Liver (tissue), 8 donors: ENCODE measurements at regions not wholly inside any gene's neighbourhood (a gene's known extent, or its start where the extent isn't known, plus 50 kb on each side); places are given as distances from the start of the nearest gene placed in this dataset.

ENCODE experiments used
- DNase-seq: peaks from one replicate; pipeline ENCODE4 v3.0.0-alpha.2; 2017; ENCODE audit warnings: low spot score
- H3K27ac ChIP-seq, 2 donors: one replicate each; pipeline ENCODE4 v1.7.0; 2013; ENCODE audit warnings: inconsistent platforms in 2 of 2, low read length in 2 of 2, control low read depth in 1 of 2, low read depth in 1 of 2, mild to moderate bottlenecking in 1 of 2
- H3K27me3 ChIP-seq, 4 donors: one replicate each; pipeline versions ENCODE4 v1.6.1 to v1.7.0; 2013; ENCODE audit warnings: low read length in 3 of 4, inconsistent platforms in 1 of 4, mild to moderate bottlenecking in 1 of 4, moderate library complexity in 1 of 4; ENCODE audit not compliant: control insufficient read depth in 4 of 4, insufficient read depth in 4 of 4
- H3K36me3 ChIP-seq, 4 donors: one replicate each; pipeline versions ENCODE4 v1.6.1 to v1.7.0; 2013; ENCODE audit warnings: low read length in 3 of 4, mild to moderate bottlenecking in 3 of 4, low read depth in 1 of 4, moderate library complexity in 1 of 4; ENCODE audit not compliant: control insufficient read depth in 4 of 4, insufficient read depth in 3 of 4
- H3K4me1 ChIP-seq, 4 donors: one replicate each; pipeline versions ENCODE4 v1.6.1 to v1.7.0; 2013; ENCODE audit warnings: low read length in 3 of 4, mild to moderate bottlenecking in 3 of 4, moderate library complexity in 1 of 4; ENCODE audit not compliant: control insufficient read depth in 4 of 4, insufficient read depth in 4 of 4
- H3K4me3 ChIP-seq, 3 donors: one replicate each; pipeline versions ENCODE4 v1.6.1 to v1.7.0; 2013; ENCODE audit warnings: low read length in 3 of 3, control low read depth in 1 of 3, low read depth in 1 of 3, mild to moderate bottlenecking in 1 of 3
- H3K9ac ChIP-seq, 2 donors: one replicate each; pipeline ENCODE4 v1.7.0; 2013; ENCODE audit warnings: low read length in 2 of 2, mild to moderate bottlenecking in 2 of 2, moderate library complexity in 2 of 2, control low read depth in 1 of 2, low read depth in 1 of 2
- H3K9me3 ChIP-seq, 4 donors: one replicate each; pipeline versions ENCODE4 v1.6.1 to v1.7.0; 2013; ENCODE audit warnings: low read length in 3 of 4; ENCODE audit not compliant: control insufficient read depth in 4 of 4
- ATF3 ChIP-seq: IDR thresholded peaks from 2 replicates; pipeline ENCODE4 v1.6.1; 2016; ENCODE audit warnings: antibody characterized with exemption
- CTCF ChIP-seq: fragments of 150-350 bp; IDR thresholded peaks from 2 replicates; pipeline ENCODE4 v1.5.1; 2017; ENCODE audit warnings: improper control_type of control experiment, low read depth, low read length; ENCODE audit not compliant: missing input control
- EGR1 ChIP-seq, 2 donors: IDR thresholded peaks; 2 replicates each; pipeline ENCODE4 v1.6.1; 2016 to 2018; ENCODE audit warnings: antibody characterized with exemption in 2 of 2, low read depth in 2 of 2
- FOXA1 ChIP-seq: IDR thresholded peaks from 2 replicates; pipeline ENCODE4 v1.6.1; 2016; ENCODE audit warnings: antibody characterized with exemption
- FOXA2 ChIP-seq: IDR thresholded peaks from 2 replicates; pipeline ENCODE4 v1.6.1; 2016; ENCODE audit warnings: antibody characterized with exemption
- HNF4A ChIP-seq, 2 donors: conservative IDR thresholded peaks; 2 replicates each; pipeline ENCODE4 v1.6.1; 2016; ENCODE audit warnings: antibody characterized with exemption in 2 of 2, mild to moderate bottlenecking in 2 of 2
- HNF4G ChIP-seq: IDR thresholded peaks from 2 replicates; pipeline ENCODE4 v1.6.1; 2016; ENCODE audit warnings: antibody characterized with exemption
- JUND ChIP-seq, 2 donors: IDR thresholded peaks; 2 replicates each; pipeline ENCODE4 v1.6.1; 2016; ENCODE audit warnings: antibody characterized with exemption in 2 of 2
- NR2F2 ChIP-seq: IDR thresholded peaks from 2 replicates; pipeline ENCODE4 v1.6.1; 2016; ENCODE audit warnings: antibody characterized with exemption
- RAD21 ChIP-seq, 2 donors: IDR thresholded peaks; 2 replicates each; pipeline ENCODE4 v1.6.1; 2016; ENCODE audit warnings: antibody characterized with exemption in 2 of 2, mild to moderate bottlenecking in 2 of 2
- REST ChIP-seq: IDR thresholded peaks from 2 replicates; pipeline ENCODE4 v1.6.1; 2016; ENCODE audit warnings: antibody characterized with exemption, mild to moderate bottlenecking
- RXRA ChIP-seq, 2 donors: IDR thresholded peaks; 2 replicates each; pipeline ENCODE4 v1.6.1; 2017 to 2018; ENCODE audit warnings: antibody characterized with exemption in 2 of 2, mild to moderate bottlenecking in 1 of 2
- SP1 ChIP-seq: IDR thresholded peaks from 2 replicates; pipeline ENCODE4 v1.6.1; 2018; ENCODE audit warnings: antibody characterized with exemption, mild to moderate bottlenecking
- YY1 ChIP-seq: IDR thresholded peaks from 2 replicates; pipeline ENCODE4 v1.6.1; 2016; ENCODE audit warnings: antibody characterized with exemption, mild to moderate bottlenecking
- ZBTB33 ChIP-seq: IDR thresholded peaks from 2 replicates; pipeline ENCODE4 v1.6.1; 2016; ENCODE audit warnings: antibody characterized with exemption
- WGBS: extraction: QIAGEN DNeasy Blood & Tissue Kit; methylation state at CpG from one replicate; pipeline ENCODE4 v1.1.7; 2013; 5-methylcytosine and 5-hydroxymethylcytosine counted together
- donor health status: healthy.
- donor health status: healthy.
- donor health status: healthy.
- donor health status: healthy.
- donor health status: healthy.

GRCh38 chr11:91187314-91187713 lies 964.5 kb upstream of the CHORDC1 start:
- no peak overlapping the region for H3K27ac ChIP-seq
- TF ChIP-seq RAD21 (IDR thresholded peaks at IDR 0.05) = no peak
- no peak for TF ChIP-seq HNF4G
- no peak for TF ChIP-seq CTCF
- no peak for TF ChIP-seq JUND (IDR thresholded peaks at IDR 0.05)
- TF ChIP-seq REST = no peak
- TF ChIP-seq ZBTB33 = no peak
- no peak for TF ChIP-seq SP1
- TF ChIP-seq RXRA (IDR thresholded peaks at IDR 0.05) = no peak
- no peak for TF ChIP-seq FOXA2
- no peak for TF ChIP-seq ATF3
- no peak for TF ChIP-seq HNF4A (conservative IDR thresholded peaks at IDR 0.05)
- TF ChIP-seq NR2F2 = no peak
- no peak for TF ChIP-seq EGR1 (IDR thresholded peaks at IDR 0.05; ENCODE audit: low read depth in 2 of 2)
- no peak for TF ChIP-seq FOXA1
- TF ChIP-seq YY1 = no peak
- H3K4me1 ChIP-seq = no peaks in the 10 kb centered on the region
- H3K36me3 ChIP-seq = no peaks in the 10 kb centered on the region
- WGBS = 78% methylated on average over 2 of the region's 2 CpGs
- no peak for DNase-seq
- no peaks in the 10 kb centered on the region for H3K9me3 ChIP-seq
- H3K27me3 ChIP-seq = no peaks in the 10 kb centered on the region
- no peak overlapping the region for H3K4me3 ChIP-seq
- H3K9ac ChIP-seq = no peak overlapping the region

GRCh38 chr11:91178366-91178765 lies 955.5 kb upstream of the CHORDC1 start:
- H3K4me3 ChIP-seq = no peak overlapping the region
- H3K9ac ChIP-seq = no peak overlapping the region
- no peaks in the 10 kb centered on the region for H3K9me3 ChIP-seq
- 70% methylated on average over 1 of the region's 1 CpG for WGBS
- no peaks in the 10 kb centered on the region for H3K27me3 ChIP-seq
- H3K27ac ChIP-seq = no peak overlapping the region
- H3K36me3 ChIP-seq = no peaks in the 10 kb centered on the region
- H3K4me1 ChIP-seq = no peaks in the 10 kb centered on the region
- no peak for DNase-seq
- no peak for TF ChIP-seq SP1
- no peak for TF ChIP-seq YY1
- no peak for TF ChIP-seq RXRA (IDR thresholded peaks at IDR 0.05)
- TF ChIP-seq REST = no peak
- no peak for TF ChIP-seq RAD21 (IDR thresholded peaks at IDR 0.05)
- no peak for TF ChIP-seq EGR1 (IDR thresholded peaks at IDR 0.05; ENCODE audit: low read depth in 2 of 2)
